GM23338 (cell line): ENCODE measurements at regions not wholly inside any gene's neighbourhood (a gene's known extent, or its start where the extent isn't known, plus 50 kb on each side); places are given as distances from the start of the nearest gene placed in this dataset.

Experiments used
- CREB1 ChIP-seq: fragments of 250-450 bp; sonication (Bioruptor Pico); IDR thresholded peaks from 2 replicates; pipeline ENCODE4 v1.5.0; 2020; ENCODE audit warnings: low read depth, mild to moderate bottlenecking, moderate library complexity
- CTCF ChIP-seq, 2 experiments: fragments of 200-600 bp in 1 of 2; sonication (generic) in 1 of 2; conservative IDR thresholded peaks; 2 replicates each; pipeline versions ENCODE4 v1.5.1 to v1.6.1; 2016 to 2017; ENCODE audit warnings: antibody characterized with exemption in 2 of 2, low read depth in 2 of 2, mild to moderate bottlenecking in 2 of 2, moderate library complexity in 1 of 2
- ETS1 ChIP-seq: IDR thresholded peaks from 2 replicates; pipeline ENCODE4 v1.6.1; 2016; ENCODE audit warnings: antibody characterized with exemption
- EZH2 ChIP-seq: fragments of 200-600 bp; sonication (generic); IDR thresholded peaks from one replicate; pipeline ENCODE4 v1.8.0; 2017; ENCODE audit warnings: antibody characterized with exemption, mild to moderate bottlenecking, low read depth; ENCODE audit not compliant: unreplicated experiment
- NANOG ChIP-seq: IDR thresholded peaks from 2 replicates; pipeline ENCODE4 v1.6.1; 2016; ENCODE audit warnings: antibody characterized with exemption, borderline replicate concordance
- POLR2AphosphoS5 ChIP-seq: IDR thresholded peaks from 2 replicates; pipeline ENCODE4 v1.6.1; 2016; ENCODE audit warnings: antibody characterized with exemption, low read depth
- REST ChIP-seq: IDR thresholded peaks from one replicate; pipeline ENCODE4 v1.6.1; 2018; ENCODE audit warnings: antibody characterized with exemption; ENCODE audit not compliant: unreplicated experiment
- STAT1 ChIP-seq: IDR thresholded peaks from one replicate; pipeline ENCODE4 v1.6.1; 2016; ENCODE audit warnings: antibody characterized with exemption; ENCODE audit not compliant: unreplicated experiment
- ZNF331 ChIP-seq: fragments of 250-450 bp; sonication (Bioruptor Pico); IDR thresholded peaks from 2 replicates; pipeline ENCODE4 v1.5.0; 2020; ENCODE audit warnings: low read depth, mild to moderate bottlenecking, moderate library complexity

GRCh38 chr14:58731465-58732293, 93.9 kb downstream of the DACT1 start:
- TF ChIP-seq EZH2: no peak
- no peak for TF ChIP-seq CTCF (conservative IDR thresholded peaks at IDR 0.05; ENCODE audit: low read depth in 2 of 2)
- TF ChIP-seq ETS1: no peak
- TF ChIP-seq POLR2AphosphoS5: no peak
- TF ChIP-seq ZNF331: no peak
- TF ChIP-seq REST: no peak
- TF ChIP-seq CREB1: no peak
- no peak for TF ChIP-seq NANOG
- TF ChIP-seq STAT1: no peak
